ENCODE measurements at regions not wholly inside any gene's neighbourhood (a gene's known extent, or its start where the extent isn't known, plus 50 kb on each side); places are given as distances from the start of the nearest gene placed in this dataset.

DNA sequence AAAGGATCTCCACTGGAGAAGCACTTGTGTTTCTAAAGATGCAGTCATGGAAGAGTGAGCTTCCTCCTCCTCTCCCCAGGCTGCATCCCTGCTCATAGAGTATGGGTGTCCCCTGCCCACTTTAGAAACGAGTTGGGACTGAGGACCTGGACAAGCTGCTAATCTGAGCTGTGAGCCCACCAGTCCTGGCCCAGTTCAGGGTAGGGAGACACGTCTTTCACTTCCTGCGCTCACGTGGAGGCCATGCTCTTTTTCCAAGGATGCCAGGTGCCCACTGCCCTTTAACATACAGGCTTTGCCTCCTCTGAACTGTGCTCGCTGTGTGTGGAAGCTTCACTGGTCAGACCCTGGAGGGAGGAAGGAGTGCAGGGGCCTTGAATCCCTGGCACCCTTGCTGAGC lies 316.3 kb downstream of the UACA start:
- TF ChIP-seq GATA2 (IDR thresholded peaks at IDR 0.05; ENCODE audit: low read depth, low read length) (no peak), GATA3 (IDR thresholded peaks at IDR 0.05; ENCODE audit: low read depth, low read length) (no peak)
